HG03439 (cell line): ENCODE measurements at regions not wholly inside any gene's neighbourhood (a gene's known extent, or its start where the extent isn't known, plus 50 kb on each side); places are given as distances from the start of the nearest gene placed in this dataset.

ENCODE experiments used
- ATAC-seq: cut with Tn5 transposase; IDR thresholded peaks from one replicate; pipeline ENCODE4 v1.9.1; 2021; ENCODE audit warnings: mild to moderate bottlenecking, moderate library complexity; ENCODE audit not compliant: unreplicated experiment

DNA sequence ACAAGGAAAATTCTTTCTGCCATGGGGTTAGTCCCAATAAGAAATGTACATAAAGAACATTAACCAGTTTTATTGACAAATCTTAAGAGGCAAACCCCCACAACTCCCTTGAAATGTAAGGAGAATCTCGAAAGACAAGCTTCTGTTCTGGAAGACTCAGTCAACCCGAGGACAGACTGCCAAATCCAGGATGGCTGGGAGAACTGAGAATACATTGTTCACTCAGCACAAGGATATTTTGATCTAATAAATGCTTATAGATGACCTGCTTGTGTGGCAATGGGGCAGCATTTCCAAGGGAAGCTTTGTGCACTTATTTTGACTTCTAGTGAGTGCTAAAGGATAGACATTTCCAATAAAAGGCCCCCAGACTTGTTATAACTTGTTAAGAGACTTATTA is 280.4 kb downstream of the DHX15 start:
- no peak for ATAC-seq

DNA sequence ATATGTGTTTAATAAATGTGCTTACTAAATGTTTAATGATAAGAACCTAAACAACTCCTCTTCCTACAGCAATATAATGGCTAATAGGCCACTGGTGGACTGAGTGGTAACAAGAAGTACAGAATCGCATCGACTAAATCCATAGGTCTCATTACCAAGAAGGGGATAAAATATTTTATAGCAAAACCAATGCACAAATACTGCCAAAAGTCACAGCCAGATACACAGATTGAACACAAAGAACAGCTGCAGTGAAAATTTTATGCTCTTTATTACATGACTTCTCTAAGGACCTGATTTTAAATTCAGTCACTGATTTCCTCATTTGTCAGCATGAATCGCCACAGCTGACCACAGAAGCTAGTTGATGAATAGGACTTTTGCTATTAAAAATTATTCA is 285.4 kb downstream of the DHX15 start:
- no peak for ATAC-seq

DNA sequence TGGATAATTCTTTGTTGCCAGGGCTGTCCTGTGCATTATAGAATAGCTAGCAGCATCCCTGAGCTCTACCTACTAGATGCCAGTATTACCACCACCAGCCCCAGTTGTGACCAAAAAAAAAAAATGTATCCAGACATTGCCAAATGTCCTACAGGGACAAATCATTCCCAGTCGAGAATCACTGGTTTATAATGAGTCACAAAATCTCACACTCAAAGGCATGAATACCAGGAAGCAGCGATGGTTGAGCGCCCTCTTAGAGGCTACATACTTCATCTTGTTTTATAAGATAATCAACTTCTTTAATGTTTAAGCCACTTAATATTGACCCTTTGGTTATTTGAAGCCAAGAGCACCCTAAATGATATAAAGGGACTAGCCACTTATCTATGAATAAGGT is 297.3 kb downstream of the DHX15 start:
- ATAC-seq: no peak

GRCh38 chr4:24285759-24286158 is 298.6 kb downstream of the DHX15 start:
- ATAC-seq: no peak

GRCh38 chr4:24282446-24282845 is 301.9 kb downstream of the DHX15 start:
- ATAC-seq: no peak

DNA sequence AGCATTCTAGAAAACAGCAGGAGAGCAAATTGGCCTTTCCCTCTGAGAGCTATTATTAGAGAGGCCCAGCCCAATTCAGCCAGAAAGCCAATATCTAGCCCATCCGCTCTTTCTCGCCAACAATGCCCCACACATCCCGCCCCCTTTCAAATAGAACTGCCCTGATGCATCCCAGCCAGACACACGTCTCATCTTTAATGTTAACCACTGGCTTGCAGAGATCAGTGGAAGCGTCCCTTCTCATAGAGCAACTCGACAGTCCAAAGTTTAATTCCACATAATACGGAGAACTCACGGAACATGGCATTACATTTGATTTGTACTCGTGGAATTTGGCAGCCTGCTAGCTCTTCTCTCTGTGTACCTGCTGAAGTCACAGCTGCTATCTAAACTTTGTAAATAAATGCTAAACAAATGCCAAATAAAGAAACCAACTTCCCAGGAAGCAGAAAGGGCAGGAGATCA is 304.4 kb downstream of the DHX15 start:
- no peak for ATAC-seq

DNA sequence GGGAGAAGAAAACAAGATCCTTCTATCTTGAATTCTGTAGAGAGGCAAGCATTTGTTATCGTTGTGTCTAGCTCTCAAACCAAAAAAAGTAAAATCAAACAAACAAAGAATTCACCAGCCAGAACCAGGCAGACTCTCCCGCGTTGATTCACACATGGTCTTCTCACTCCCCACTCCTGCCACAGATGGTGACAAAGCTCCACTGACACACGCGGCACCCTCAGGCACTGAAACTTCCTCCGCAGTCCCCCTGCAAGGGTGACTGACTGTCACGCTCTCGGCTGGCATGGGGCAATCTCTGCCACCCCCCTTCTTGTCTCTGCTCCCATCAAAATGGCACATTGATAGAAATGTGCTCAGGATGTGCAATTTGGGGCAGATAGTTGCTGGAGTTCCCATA is 304.9 kb downstream of the DHX15 start:
- no peak for ATAC-seq

- ATAC-seq: no peak
Observed at GRCh38 chr4:24278693-24279092, 305.7 kb downstream of the DHX15 start.

- no peak for ATAC-seq
Observed at GRCh38 chr4:24274381-24274941, 309.9 kb downstream of the DHX15 start.

- no peak for ATAC-seq
Observed at GRCh38 chr4:24273136-24273535, 311.2 kb downstream of the DHX15 start.

DNA sequence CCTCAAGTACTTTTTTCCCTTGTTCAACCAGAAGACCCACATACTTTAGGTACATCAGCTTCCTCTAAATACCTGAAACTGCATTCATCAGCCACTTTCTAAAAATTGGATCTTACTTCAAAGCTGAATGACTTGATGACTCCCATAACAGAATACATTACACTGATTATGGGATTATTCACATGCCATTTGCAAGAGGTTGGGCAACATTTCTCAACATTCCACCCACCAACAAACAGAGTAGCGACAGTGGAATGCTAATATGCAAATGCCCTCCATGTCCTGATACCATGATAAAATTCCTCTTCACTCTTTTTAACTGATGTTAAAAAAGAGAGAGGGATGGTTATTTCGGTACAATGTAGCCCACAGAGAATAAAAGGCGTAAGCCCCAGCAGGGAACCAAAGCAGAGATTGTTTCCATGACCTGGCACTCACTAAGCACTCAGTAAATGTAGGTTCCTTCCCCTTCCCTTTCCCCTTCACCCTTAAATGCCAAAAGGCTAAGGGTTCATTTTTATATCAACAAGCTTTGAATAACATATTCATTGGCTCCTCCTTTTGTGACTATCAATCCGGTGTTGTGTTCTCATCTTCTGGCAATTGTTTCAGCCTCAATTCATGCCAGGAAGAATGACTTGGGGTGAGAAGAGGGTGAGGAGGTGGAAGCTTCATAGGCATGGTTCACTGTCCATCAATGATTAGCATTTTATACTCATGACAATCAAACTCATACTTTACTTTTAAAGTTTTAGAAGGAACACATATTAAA is 317.2 kb downstream of the DHX15 start:
- ATAC-seq: no peak

DNA sequence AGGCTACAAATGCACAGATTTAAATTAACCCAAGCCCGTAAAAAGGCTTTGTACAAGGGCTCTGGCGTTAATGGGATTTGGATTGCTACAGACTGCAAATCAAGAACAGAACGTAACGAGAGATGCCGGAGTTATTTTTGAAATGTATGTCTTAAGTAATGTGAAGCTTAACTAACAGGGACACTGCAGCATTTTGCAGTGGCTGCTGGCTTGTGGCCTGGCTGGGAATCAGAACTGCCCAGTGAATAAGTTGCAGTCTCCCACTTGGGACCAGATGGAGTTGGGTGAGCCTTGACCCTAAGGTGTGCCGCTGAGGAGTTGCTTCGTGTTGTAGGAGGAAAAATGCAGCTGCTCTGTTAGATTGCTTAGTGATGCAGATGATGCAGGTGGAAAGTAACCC is 318.4 kb downstream of the DHX15 start:
- no peak for ATAC-seq

DNA sequence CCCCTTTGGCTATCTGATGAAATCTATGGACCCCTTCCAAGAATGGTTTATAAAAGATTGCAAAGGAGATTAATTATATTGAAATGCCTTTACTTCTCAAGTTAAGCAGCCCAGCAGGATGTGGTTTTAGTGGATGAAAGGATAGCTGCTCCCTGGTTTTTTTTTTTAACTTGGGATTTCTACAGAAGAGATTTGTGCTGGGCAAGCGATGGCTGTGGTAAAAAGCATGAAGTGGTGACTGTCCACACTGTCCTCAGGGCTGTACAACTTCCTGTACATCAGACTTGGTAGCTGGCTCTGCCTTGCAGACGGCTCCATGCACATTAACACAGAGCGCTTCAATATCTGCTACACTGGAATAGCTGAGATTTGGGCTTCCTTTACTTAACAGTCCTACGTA is 321.7 kb downstream of the DHX15 start:
- ATAC-seq: no peak

DNA sequence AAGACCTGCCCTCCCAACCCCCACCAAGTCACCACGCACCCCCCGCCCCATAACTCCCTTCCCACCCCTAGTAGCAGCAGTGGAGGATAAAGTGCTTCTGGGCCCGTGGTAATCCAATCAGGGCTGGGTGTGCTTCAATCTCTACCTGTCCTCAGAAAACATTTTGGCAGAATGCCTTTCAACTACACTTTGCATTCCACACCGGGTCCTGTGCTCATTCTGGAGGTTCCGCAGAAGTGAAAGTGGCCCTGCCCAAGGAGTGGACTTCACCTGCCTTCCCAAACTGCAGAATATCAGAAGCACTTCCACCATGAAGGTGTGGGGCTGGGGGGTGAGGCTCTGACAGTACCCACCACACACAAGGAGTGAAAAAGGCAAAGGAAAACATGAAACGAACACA is 322.3 kb downstream of the DHX15 start:
- no peak for ATAC-seq

DNA sequence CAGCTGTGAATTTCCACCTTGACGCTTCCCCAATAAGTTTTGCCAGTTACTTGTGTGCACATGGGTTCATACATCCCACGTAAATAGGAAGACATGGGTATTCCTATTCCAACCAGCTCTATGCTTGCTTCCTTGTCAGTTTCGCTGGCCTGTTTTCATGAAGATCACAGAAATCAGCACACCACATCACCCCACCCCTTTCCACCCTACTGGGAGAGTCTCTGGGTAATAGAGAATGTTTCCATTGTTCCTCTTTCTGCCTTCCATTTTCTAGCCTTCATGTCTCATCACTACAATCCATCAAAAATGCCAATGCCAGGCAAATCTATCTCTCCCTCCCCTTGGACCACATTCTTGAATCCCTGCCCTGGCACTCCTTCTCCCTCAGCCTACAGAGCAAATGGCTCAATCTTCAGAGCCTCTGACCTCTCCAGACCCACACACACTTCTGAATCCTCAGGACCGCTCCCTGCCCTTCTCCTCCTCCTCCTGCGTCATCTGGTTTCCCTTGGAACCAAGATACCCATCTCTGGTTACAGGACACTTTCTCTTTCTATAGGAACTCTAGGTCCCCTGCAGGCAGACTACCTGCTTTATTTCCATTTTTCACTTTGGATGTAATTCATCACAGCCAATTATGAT is 323.3 kb downstream of the DHX15 start:
- ATAC-seq: no peak

DNA sequence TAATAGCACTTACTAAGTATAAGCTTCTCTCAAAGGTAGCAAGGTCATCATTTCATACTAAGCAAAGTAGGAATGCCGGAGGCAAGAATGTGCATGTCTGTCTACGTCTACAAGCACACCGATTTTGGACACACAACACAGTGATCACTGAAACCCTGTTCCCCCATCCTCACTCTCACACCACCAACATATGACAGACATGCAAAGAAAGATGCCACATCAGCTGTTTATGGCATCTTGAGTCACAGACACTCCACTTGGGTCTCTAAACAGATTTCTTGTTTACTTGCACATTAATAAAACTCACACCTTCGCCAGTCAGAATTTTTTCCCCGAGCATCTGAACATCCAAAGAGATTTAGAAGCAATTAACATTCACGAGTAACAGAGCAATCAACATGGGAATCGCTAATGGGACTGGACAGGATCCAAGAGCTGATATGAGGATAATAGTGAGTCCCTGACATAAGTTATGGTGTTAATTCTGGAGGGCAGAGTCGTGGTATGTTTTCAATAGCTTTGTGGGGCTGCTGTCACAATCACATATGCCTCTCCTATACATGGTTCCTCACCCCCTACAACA is 324.1 kb downstream of the DHX15 start:
- no peak for ATAC-seq

DNA sequence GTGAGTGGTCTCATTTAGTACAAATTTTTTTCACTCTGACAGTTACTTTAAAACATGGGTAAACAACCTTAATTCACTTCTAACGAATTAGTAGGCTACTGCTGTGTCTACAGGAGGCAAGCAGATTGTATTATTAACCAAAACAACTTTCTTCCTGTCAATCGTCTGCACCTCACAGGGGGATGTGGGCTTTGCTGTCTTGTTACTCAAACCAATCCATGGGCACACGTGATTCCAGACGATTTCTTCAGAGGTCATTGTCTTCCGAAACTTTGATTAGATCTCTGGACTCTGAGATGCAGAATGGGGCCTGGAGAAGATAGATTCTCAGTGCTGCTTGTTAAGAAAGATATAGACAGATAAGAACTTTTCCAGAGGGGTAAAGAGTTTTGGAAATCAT is 327.8 kb downstream of the DHX15 start:
- ATAC-seq: no peak

GRCh38 chr4:24256066-24256465 is 328.3 kb downstream of the DHX15 start:
- no peak for ATAC-seq

- ATAC-seq: no peak
Observed at GRCh38 chr4:24252121-24252520, 332.2 kb downstream of the DHX15 start.

DNA sequence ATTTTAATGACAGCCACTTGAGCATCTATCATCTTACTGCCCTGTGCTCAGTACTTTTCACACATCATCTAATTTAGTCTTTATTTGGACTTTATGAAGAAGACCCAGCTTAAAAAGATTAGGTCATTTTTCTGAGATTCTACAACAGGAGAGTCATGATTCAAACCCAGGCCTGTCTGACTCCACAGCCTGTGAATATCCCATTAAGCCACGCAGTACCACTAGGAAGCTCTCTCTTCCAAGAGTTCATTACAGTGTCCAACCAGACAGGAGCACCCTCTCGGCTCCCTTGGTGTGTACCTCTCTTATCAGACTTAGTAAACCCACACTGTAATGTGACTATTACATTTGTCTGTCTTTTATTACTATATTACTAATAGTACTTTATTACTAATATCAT is 332.8 kb downstream of the DHX15 start:
- no peak for ATAC-seq

- no peak for ATAC-seq
Observed at GRCh38 chr4:24249972-24250371, 334.4 kb downstream of the DHX15 start.
